ENCODE measurements at regions not wholly inside any gene's neighbourhood (a gene's known extent, or its start where the extent isn't known, plus 50 kb on each side); places are given as distances from the start of the nearest gene placed in this dataset.

DNA sequence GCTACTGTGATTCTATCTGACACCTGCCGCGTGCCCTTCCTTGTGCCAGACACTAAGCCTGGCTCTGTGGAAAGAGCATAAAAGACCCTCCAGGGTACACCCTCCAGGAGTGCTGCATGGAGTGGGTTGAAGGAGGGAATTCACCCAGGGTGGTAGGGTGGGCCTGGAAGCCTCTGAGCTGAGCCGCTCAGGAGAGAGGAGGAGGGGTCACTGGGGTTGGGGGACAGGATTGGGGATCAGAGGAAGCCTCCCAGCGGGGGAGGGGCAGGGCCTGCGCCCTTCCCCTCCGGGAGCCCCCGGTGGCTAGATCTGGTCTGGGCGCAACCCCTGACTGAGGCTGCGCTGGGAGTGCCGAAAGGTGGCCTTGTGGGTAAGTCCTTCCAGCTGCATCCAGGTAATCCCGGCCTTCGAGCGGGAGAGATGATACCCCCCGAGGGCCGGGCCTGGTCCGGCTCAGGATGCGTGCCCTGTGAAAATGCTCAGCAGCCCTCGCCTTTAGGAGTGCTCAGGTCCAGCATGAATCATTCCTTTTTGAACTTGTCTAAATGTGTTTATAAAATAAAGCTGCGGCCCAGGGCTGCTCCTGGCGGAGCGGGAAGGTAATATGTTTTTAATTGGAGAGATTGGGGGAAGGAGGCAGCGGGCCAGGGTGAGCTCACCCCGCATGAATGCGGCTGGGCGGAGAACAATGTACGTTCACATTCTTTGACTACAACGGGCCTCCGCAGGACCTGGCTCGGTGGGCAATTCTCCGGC is 118.1 kb upstream of the SMIM23 start:
- TF ChIP-seq POLR2A (IDR thresholded peaks at IDR 0.05) (no peak), CTCF (IDR thresholded peaks at IDR 0.05) (no peak)

Data from right lobe of liver (tissue), 4 donors.